Spleen (tissue), 7 donors: ENCODE measurements at regions not wholly inside any gene's neighbourhood (a gene's known extent, or its start where the extent isn't known, plus 50 kb on each side); places are given as distances from the start of the nearest gene placed in this dataset.

Experiments used
- CTCF ChIP-seq, 11 experiments: fragments of 200-600 bp in 7 of 11; fragments of 450-650 bp in 4 of 11; sonication (generic) in 4 of 11; IDR thresholded peaks in 8 of 11; conservative IDR thresholded peaks in 3 of 11; 1 replicate in 7 of 11; 2 replicates in 4 of 11; pipeline versions ENCODE4 v1.4.0 to v1.8.0; 2016 to 2021; ENCODE audit warnings: antibody characterized with exemption in 11 of 11, inconsistent platforms in 4 of 11, mild to moderate bottlenecking in 1 of 11
- POLR2A ChIP-seq, 3 donors: fragments of 450-650 bp; IDR thresholded peaks; one replicate each; pipeline ENCODE4 v1.5.1; 2017; ENCODE audit warnings: antibody characterized with exemption in 3 of 3, mild to moderate bottlenecking in 1 of 3
- donor health status: DM: no; HTN: no; CAD: no; lungs with moderate emphysema.
- donor health status: DM: no; HTN: no; CAD: no.
- donor health status: DM: no; HTN: no; CAD: no.

GRCh38 chr20:10902576-10903282 is 228.9 kb upstream of the JAG1 start:
- TF ChIP-seq CTCF (IDR thresholded peaks at IDR 0.05 in 8 of 11, conservative IDR thresholded peaks at IDR 0.05 in 3 of 11) (no peak), POLR2A (IDR thresholded peaks at IDR 0.05) (no peak)
